AG20443 (cell line): ENCODE measurements at regions not wholly inside any gene's neighbourhood (a gene's known extent, or its start where the extent isn't known, plus 50 kb on each side); places are given as distances from the start of the nearest gene placed in this dataset.
A peak's percentile ranks its signal among the peaks of the same experiment; 100 is the strongest.
"Not testable (repeated sequence)": the region's sequence is repeated elsewhere in the genome, so short reads cannot be mapped to it uniquely, and the experiment has no call there.

Experiments used
- DNase-seq: peaks from one replicate; pipeline ENCODE4 v3.0.0; 2012; ENCODE audit warnings: low spot score, mixed read lengths

- DNase-seq, result not testable (repeated sequence)
Observed at GRCh38 chr4:106524772-106525171, 156.2 kb upstream of the GIMD1 start.

DNA sequence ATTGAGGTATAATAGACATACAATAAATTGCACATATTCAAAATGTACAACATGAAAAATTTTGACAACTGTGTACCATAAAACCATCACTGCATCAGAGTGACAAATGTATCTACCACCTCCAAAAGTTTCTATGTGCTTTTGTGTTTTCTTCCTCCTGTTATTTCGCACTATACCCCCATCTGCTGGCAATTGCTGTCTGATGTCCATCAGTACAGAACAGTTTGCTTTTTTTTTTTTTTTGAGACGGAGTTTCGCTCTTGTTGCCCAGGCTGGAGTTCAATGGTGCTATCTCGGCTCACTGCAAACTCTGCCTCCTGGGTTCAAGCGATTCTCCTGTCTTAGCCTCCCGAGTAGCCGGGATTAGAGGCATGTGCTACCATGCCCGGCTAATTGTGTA lies 154.3 kb upstream of the GIMD1 start:
- DNase-seq, result peak; percentile 14

GRCh38 chr4:106512706-106513105 lies 144.1 kb upstream of the GIMD1 start:
- no peak for DNase-seq

DNA sequence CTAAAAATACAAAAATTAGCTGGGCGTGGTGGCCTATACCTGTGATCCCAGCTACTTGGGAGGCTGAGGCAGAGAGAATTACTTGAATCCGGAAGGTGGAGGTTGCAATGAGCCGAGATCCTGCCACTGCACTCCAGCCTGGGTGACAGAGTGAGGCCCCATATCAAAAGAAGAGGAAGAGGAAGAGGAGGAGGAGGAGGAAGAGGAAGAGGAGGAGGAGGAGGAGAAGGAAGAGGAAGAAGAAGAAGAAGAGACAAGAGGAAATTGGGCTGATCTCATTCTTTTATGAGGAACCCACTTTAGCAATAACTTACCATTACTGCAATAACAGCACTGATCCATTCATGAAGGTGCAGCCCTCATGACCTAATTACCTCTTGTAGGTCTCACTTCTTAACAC lies 138.9 kb upstream of the GIMD1 start:
- DNase-seq, result no peak

- DNase-seq, result no peak
Observed at GRCh38 chr4:106503116-106504050, 134.8 kb upstream of the GIMD1 start.

- peak; percentile 30 for DNase-seq
Observed at GRCh38 chr4:106502106-106502699, 133.6 kb upstream of the GIMD1 start.

- DNase-seq, result peak; percentile 20
Observed at GRCh38 chr4:106497271-106497670, 128.7 kb upstream of the GIMD1 start.

DNA sequence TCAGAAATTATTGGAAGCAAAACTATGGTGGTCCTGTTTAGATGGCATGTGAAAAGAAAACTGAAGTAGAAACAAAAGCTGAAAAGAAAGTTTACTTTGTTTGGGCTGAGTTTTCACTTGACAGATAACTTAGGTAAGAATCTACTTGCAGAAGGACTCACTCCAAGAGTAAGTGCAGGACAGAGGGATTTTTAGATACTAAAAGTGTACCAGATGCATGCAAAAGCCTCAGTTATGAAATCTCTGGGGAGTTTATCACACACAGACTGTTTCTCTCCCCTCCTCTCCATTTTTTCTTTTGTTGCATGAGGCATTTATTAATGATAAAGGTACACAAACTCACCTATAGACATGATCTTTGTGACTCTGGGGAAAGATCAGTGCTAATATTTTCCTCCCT lies 127.5 kb upstream of the GIMD1 start:
- DNase-seq, result no peak

DNA sequence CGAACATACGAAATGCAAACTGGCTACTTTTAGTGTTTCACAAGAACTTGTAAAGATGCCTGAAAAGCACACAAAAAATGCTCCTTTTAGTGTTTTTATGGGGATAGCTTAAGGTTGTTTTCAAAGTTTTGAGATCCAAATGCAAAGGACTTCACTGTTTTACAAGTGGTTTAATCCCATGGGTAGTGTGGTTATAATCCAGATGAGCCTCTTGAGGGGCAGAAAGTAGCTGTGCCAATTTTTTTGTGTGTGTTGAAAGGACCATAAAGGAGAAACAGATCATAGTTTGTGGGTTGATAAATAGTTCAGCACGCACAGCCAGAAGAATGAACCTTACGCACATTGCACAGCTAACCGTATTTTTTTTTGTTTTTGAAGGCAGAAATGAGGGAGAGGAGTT lies 126.9 kb upstream of the GIMD1 start:
- DNase-seq, result peak; percentile 71

- peak; percentile 34 for DNase-seq
Observed at GRCh38 chr4:106494066-106494465, 125.5 kb upstream of the GIMD1 start.

GRCh38 chr4:106493086-106493485 lies 124.5 kb upstream of the GIMD1 start:
- DNase-seq, result peak; percentile 14

DNA sequence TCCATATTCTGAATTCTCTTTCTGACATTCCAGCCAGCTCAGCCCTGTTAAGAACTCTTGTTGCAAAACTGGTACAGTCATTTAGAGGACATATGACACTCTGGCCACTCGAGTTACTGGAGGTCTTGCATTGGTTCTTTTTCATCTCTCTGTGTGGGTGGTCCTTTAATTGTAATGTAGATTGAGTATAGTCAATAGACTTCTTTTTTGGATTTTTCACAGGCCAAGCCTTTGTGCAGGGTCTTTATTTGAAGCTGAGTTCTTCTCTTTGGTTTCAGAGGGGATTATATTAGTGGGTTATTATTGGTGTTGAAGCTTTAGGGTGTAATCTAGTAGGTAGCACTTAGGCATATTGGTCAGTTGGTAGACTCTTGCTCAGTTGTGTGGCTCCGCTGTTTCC lies 118.0 kb upstream of the GIMD1 start:
- no peak for DNase-seq

DNA sequence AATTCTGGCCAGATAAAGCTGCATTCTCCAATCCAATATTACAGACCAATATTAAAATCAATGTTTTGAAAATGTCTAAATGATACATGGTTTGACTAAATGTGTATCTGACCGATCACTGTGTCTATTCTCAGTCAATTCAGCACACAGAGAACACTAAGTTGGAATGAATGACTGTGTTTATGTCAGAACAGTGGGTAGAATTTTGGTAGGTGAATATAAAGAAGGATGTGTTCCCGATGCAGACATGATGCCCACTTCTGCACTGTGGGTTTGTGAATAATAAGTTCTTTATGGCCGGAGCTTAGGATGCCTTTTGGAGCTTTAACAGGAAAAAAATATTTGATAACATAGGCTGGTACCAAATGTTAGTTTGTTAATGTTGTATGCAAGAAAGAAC lies 113.2 kb upstream of the GIMD1 start:
- DNase-seq, result no peak

DNA sequence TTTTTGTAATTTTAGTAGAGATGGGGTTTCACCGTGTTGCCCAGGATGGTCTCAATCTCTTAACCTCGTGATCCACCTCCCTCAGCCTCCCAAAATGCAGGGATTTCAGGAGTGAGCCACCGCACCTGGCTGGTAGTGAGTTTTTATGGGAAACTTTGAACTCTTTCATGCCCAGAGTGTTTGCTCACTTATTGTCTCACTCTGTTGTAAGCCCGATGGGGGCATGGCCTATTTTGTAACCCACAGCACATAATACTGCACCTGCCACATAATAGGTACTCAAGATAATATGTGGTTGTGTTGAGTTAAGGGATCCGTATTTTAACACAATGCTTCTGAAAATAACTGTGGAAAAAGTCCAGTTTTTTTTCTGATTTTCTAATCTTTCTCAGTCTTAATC lies 109.6 kb upstream of the GIMD1 start:
- no peak for DNase-seq

GRCh38 chr4:106476741-106477140 lies 108.2 kb upstream of the GIMD1 start:
- no peak for DNase-seq

DNA sequence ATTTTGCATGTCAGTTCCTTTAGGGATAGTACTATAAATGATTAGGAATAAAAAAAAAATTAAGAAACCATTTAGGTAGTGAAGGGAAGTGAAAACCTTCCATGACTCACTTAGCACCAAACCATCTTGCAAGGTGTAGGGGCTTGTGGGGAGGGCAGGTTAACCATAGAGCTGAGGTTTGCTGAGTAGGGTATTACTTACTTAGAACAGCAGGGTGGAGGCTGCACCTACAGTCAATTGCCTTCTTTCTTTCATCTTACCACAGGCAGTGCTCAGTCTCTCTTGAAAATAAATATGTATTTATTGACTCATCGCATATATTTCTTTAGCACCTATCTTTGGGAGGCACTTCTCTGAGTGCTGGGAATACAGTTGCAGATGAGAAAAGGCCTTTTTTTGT lies 104.9 kb upstream of the GIMD1 start:
- no peak for DNase-seq

DNA sequence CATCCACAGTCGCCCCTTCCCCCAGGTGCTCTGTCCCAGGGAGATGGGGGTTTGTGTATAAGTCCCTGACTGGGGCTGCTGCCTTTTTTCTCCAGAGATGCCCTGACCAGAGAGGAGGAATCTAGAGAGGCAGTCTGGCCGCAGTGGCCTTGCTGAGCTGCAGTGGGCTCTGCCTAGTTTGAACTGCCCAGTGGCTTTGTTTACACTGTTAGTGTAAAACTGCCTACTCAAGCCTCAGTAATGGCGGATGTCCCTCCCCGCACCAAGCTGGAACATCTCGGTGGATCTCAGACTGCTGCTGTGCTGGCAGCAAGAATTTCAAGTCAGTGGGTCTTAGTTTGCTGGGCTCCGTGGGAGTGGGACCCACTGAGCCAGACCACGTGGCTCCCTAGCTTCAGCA lies 102.6 kb upstream of the GIMD1 start:
- DNase-seq, result no peak

- DNase-seq, result no peak
Observed at GRCh38 chr4:106463622-106464021, 95.0 kb upstream of the GIMD1 start.

- DNase-seq, result no peak
Observed at GRCh38 chr4:106454581-106454980, 86.0 kb upstream of the GIMD1 start.

DNA sequence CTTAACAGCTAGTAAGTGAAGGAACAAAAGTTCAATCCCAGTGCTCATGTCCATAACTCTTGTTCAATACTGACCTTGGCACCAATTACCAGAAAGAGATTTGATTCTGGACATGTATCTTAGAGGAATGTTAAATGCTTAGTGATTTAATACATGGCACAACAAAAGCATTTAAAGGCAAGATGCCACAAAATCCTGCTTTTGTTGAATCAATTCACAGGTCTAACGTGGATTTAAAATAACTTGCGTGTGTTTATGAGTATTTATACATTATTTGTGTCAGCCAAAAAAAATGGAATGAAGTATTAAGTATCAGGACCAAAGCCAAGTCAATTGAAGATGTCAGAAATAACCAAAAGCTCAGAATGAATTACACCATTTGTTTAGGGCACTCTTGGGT lies 85.4 kb upstream of the GIMD1 start:
- no peak for DNase-seq

GRCh38 chr4:106451091-106451490 lies 82.5 kb upstream of the GIMD1 start:
- DNase-seq, result no peak

- no peak for DNase-seq
Observed at GRCh38 chr4:106450249-106450648, 81.7 kb upstream of the GIMD1 start.

DNA sequence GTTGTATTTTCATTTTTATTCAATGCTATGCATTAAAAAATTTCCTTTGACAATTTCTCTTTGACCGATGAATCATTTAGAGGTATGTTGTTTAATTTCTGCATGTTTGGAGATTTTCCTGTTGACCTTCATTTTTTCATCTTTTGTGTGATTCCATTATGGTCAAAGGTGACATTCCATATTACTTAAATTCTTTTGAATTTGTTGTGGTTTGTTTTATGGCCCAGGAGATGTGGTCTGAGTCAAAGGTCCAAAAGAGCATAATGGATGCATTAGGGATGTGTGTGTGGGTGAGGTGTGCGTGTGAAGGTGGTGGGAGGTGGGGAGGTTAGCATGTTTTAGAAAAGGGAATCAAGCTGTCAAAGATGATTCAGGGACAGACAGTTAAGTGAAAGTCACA lies 76.0 kb upstream of the GIMD1 start:
- peak; percentile 16 for DNase-seq

DNA sequence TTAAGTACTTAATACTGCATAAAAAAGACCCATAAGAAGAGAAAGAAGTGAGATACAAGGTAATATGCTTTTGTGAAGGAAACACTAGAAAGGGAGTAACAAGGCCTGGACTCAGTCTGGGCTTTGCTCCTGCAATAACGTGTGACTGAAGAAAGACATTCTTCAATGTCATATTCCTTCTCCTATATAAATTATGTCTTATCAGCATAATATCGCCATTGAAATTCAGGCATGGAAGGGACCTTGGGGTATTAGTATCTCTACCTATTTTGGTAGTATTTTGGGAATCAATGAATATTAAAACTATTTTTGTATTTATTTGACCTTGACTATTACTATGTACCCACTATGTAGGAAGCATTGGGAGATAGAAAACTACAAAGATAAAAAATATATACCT lies 62.2 kb upstream of the GIMD1 start:
- no peak for DNase-seq
